ENCODE measurements at regions not wholly inside any gene's neighbourhood (a gene's known extent, or its start where the extent isn't known, plus 50 kb on each side); places are given as distances from the start of the nearest gene placed in this dataset.
"Not testable (repeated sequence)": the region's sequence is repeated elsewhere in the genome, so short reads cannot be mapped to it uniquely, and the experiment has no call there.

GRCh38 chr3:197447781-197448180 lies 108.0 kb downstream of the BDH1 start:
- TF ChIP-seq CTCF (conservative IDR thresholded peaks at IDR 0.05; ENCODE audit: low read length); EZH2phosphoT487 (IDR thresholded peaks at IDR 0.05; ENCODE audit: borderline replicate concordance): not testable (repeated sequence)

Data from Loucy (cell line).